IMR-90 (cell line): ENCODE measurements at regions not wholly inside any gene's neighbourhood (a gene's known extent, or its start where the extent isn't known, plus 50 kb on each side); places are given as distances from the start of the nearest gene placed in this dataset.

ENCODE experiments used
- ATAC-seq: fragments of 200-7000 bp; cut with Tn5 transposase; 2 replicates; pipeline ENCODE4 v1.9.1; 2020; ENCODE audit warnings: low read depth, mild to moderate bottlenecking, moderate library complexity
- BruUV-seq: library from RNA; stranded (reverse); fragments of 400-500 nt; replicated peaks from 2 replicates; lab custom pipeline; 2021; lab: Mats Ljungman, UMichigan
- CTCF ChIA-PET: fragments of 300-600 bp; formaldehyde crosslinking; extraction: SDS; loops from one replicate; lab custom pipeline; 2021; ENCODE audit warnings: antibody characterized with exemption; lab: Yijun Ruan, JAX
- POLR2A ChIA-PET: fragments of 300-600 bp; sonication (Branson Sonifier 250); formaldehyde crosslinking; loops from one replicate; lab custom pipeline; 2022; ENCODE audit warnings: antibody characterized with exemption; ENCODE audit not compliant: unreplicated experiment; lab: Charles Lee
- DNase-seq: peaks from one replicate; pipeline ENCODE4 v3.0.0; 2013
- H2AFZ ChIP-seq: replicated peaks from 2 replicates; pipeline ENCODE3; 2013; ENCODE audit warnings: low read length, mild to moderate bottlenecking; ENCODE audit not compliant: poor library complexity
- H2AK5ac ChIP-seq: 2 replicates; pipeline ENCODE4 v1.6.1; 2013; ENCODE audit warnings: low read depth, low read length, inconsistent platforms
- H2AK9ac ChIP-seq: replicated peaks from 2 replicates; pipeline ENCODE3; 2013; ENCODE audit warnings: mild to moderate bottlenecking, low read depth, low read length, moderate library complexity; ENCODE audit not compliant: poor library complexity
- H2BK120ac ChIP-seq: 2 replicates; pipeline ENCODE4 v1.6.1; 2013; ENCODE audit warnings: low read depth, low read length, inconsistent platforms
- H2BK15ac ChIP-seq: 3 replicates; pipeline ENCODE4 v1.6.1; 2013; ENCODE audit warnings: low read depth, low read length, inconsistent platforms
- H2BK20ac ChIP-seq: 2 replicates; pipeline ENCODE4 v1.6.1; 2013; ENCODE audit warnings: low read depth, mild to moderate bottlenecking, inconsistent platforms, low read length, moderate library complexity
- H2BK5ac ChIP-seq: 2 replicates; pipeline ENCODE4 v1.6.1; 2013; ENCODE audit warnings: mild to moderate bottlenecking, low read depth, low read length, inconsistent platforms; ENCODE audit not compliant: poor library complexity, severe bottlenecking
- H3K14ac ChIP-seq: replicated peaks from 2 replicates; pipeline ENCODE4 v1.6.1; 2013; ENCODE audit warnings: low read depth, low read length, inconsistent platforms
- H3K18ac ChIP-seq: 2 replicates; pipeline ENCODE4 v1.6.1; 2013; ENCODE audit warnings: low read depth, low read length, control low read depth
- H3K23ac ChIP-seq: 2 replicates; pipeline ENCODE4 v1.6.1; 2013; ENCODE audit warnings: low read depth, low read length, inconsistent platforms
- H3K27ac ChIP-seq: 2 replicates; pipeline ENCODE4 v1.5.1; 2013; ENCODE audit warnings: mild to moderate bottlenecking, control low read depth, low read length; ENCODE audit not compliant: insufficient read depth
- H3K27me3 ChIP-seq: 2 replicates; pipeline ENCODE4 v1.6.1; 2013; ENCODE audit warnings: low read length; ENCODE audit not compliant: control insufficient read depth, insufficient read depth
- H3K36me3 ChIP-seq: 2 replicates; pipeline ENCODE4 v1.6.1; 2013; ENCODE audit warnings: low read length, mixed read lengths; ENCODE audit not compliant: control insufficient read depth, insufficient read depth
- H3K4ac ChIP-seq: 2 replicates; pipeline ENCODE4 v1.6.1; 2013; ENCODE audit warnings: low read depth, low read length, inconsistent platforms
- H3K4me1 ChIP-seq: 2 replicates; pipeline ENCODE4 v1.6.1; 2013; ENCODE audit warnings: low read length, mixed read lengths; ENCODE audit not compliant: control insufficient read depth, insufficient read depth
- H3K4me2 ChIP-seq: 2 replicates; pipeline ENCODE4 v1.6.1; 2013; ENCODE audit warnings: low read depth, mild to moderate bottlenecking, control low read depth, low read length, moderate library complexity
- H3K4me3 ChIP-seq: 2 replicates; pipeline ENCODE4 v1.5.1; 2013; ENCODE audit warnings: low read depth, mild to moderate bottlenecking, control low read depth, low read length, moderate library complexity; ENCODE audit not compliant: insufficient read depth
- H3K56ac ChIP-seq: 2 replicates; pipeline ENCODE4 v1.6.1; 2013; ENCODE audit warnings: low read length, inconsistent platforms; ENCODE audit not compliant: insufficient read depth; ENCODE audit errors: extremely low read depth
- H3K79me1 ChIP-seq, 2 experiments: 2 replicates each; pipeline ENCODE4 v1.6.1; 2013; ENCODE audit warnings: low read length in 2 of 2, inconsistent platforms in 1 of 2, low read depth in 1 of 2
- H3K9ac ChIP-seq: 2 replicates; pipeline ENCODE4 v1.6.1; 2013; ENCODE audit warnings: low read depth, low read length, control low read depth
- H3K9me1 ChIP-seq: 2 replicates; pipeline ENCODE4 v1.6.1; 2013; ENCODE audit warnings: low read length, inconsistent platforms; ENCODE audit not compliant: insufficient read depth
- H3K9me3 ChIP-seq: 2 replicates; pipeline ENCODE4 v1.6.1; 2013; ENCODE audit warnings: low read length; ENCODE audit not compliant: control insufficient read depth, insufficient read depth
- H4K20me1 ChIP-seq: 2 replicates; pipeline ENCODE4 v1.6.1; 2013; ENCODE audit warnings: low read length, inconsistent platforms; ENCODE audit not compliant: insufficient read depth
- H4K5ac ChIP-seq: 2 replicates; pipeline ENCODE4 v1.6.1; 2013; ENCODE audit warnings: mild to moderate bottlenecking, low read depth, low read length, control low read depth
- H4K8ac ChIP-seq, 2 experiments: 2 replicates each; pipeline ENCODE4 v1.6.1; 2013; ENCODE audit warnings: low read depth in 2 of 2, low read length in 2 of 2, control low read depth in 1 of 2, inconsistent platforms in 1 of 2
- H4K91ac ChIP-seq: 2 replicates; pipeline ENCODE4 v1.6.1; 2013; ENCODE audit warnings: low read depth, low read length, inconsistent platforms; ENCODE audit not compliant: insufficient read depth
- CHD1 ChIP-seq: IDR thresholded peaks from 2 replicates; pipeline ENCODE4 v1.6.1; 2012; ENCODE audit warnings: low read depth, low read length, improper control_type of control experiment
- CTCF ChIP-seq: conservative IDR thresholded peaks from 2 replicates; pipeline ENCODE4 v1.5.1; 2012; ENCODE audit warnings: mild to moderate bottlenecking, low read depth, low read length, improper control_type of control experiment
- NFE2L2 ChIP-seq: fragments of 150-350 bp; IDR thresholded peaks from 2 replicates; pipeline ENCODE4 v1.6.1; 2016; ENCODE audit warnings: low read depth, mild to moderate bottlenecking, low read length
- POLR2A ChIP-seq: IDR thresholded peaks from 2 replicates; pipeline ENCODE4 v1.6.1; 2012; ENCODE audit warnings: mild to moderate bottlenecking, low read depth, low read length
- RAD21 ChIP-seq: IDR thresholded peaks from 2 replicates; pipeline ENCODE4 v1.6.1; 2012; ENCODE audit warnings: low read length, improper control_type of control experiment
- RFX5 ChIP-seq: IDR thresholded peaks from 2 replicates; pipeline ENCODE4 v1.8.0; 2012; ENCODE audit warnings: low read depth, mild to moderate bottlenecking, low read length, moderate library complexity
- WGBS, 2 experiments: methylation state at CpG; one replicate each; pipeline versions ENCODE4 v1.1.5 to v1.1.7; 2013; ENCODE audit warnings: missing lambda C conversion rate in 2 of 2; ENCODE audit not compliant: insufficient read length in 1 of 2; ENCODE audit errors: extremely low coverage in 2 of 2; 5-methylcytosine and 5-hydroxymethylcytosine counted together
- dilution Hi-C: fragments of 300-500 bp; cut with HindIII; formaldehyde crosslinking; loops from one replicate; pipeline ENCODE4 v1.14.3; 2018; ENCODE audit warnings: low sequenced_read_pairs; ENCODE audit not compliant: unreplicated experiment
- in situ Hi-C: fragments of 300-500 bp; cut with MboI; formaldehyde crosslinking; loops from 3 replicates; pipeline ENCODE4 v1.14.3; 2019; ENCODE audit warnings: low sequenced_read_pairs, inconsistent platforms, mixed read lengths
- intact Hi-C: fragments of 100-400 bp; cut with micrococcal nuclease; formaldehyde crosslinking; loops from 2 replicates; pipeline ENCODE4 v1.10.0; 2022
- TF ChIP-seq, protein P1 (sequence below): fragments of 150-350 bp; IDR thresholded peaks from 2 replicates; pipeline ENCODE4 v1.6.1; 2017; ENCODE audit warnings: mild to moderate bottlenecking, antibody characterized with exemption, low read length, low read depth

- Histone ChIP-seq H3K4ac (peak overlapping the region; percentile 76), H3K4me1 (peaks cover 22% of the 10 kb centered on the region), H3K27ac (no peak overlapping the region), H3K14ac (peak overlapping the region; percentile 59), H3K36me3 (no peaks in the 10 kb centered on the region), H3K4me2 (no peak overlapping the region), H3K9me1 (peaks cover 15% of the 10 kb centered on the region), H2BK20ac (peak overlapping the region; percentile 71), H3K79me1 (no peaks in the 10 kb centered on the region), H4K8ac (no peak overlapping the region; a peak in 1 of 4 replicates), H2BK15ac (peak overlapping the region; percentile 36; the same call in 1 of the 3 replicates), H3K23ac (no peak overlapping the region), H3K18ac (no peak overlapping the region), H3K4me3 (no peak overlapping the region), H4K5ac (no peak overlapping the region), H3K9ac (no peak overlapping the region), H2AFZ (peak overlapping the region; percentile 36), H2BK120ac (peak overlapping the region; percentile 98), H2BK5ac (no peak overlapping the region), H3K56ac (no peak overlapping the region), H4K20me1 (no peaks in the 10 kb centered on the region), H4K91ac (peak overlapping the region; percentile 43), H2AK5ac (peak overlapping the region; percentile 79), H2AK9ac (no peak overlapping the region), H3K9me3 (peaks cover 3% of the 10 kb centered on the region; the same call in 1 of the 2 replicates), H3K27me3 (no peaks in the 10 kb centered on the region)
- dilution Hi-C loops, result no loop called here
- WGBS, 2 experiments, result 72% methylated on average over 8 of the region's 13 CpGs; no CpG with 5 or more reads in 1 of the 2 experiments
- POLR2A ChIA-PET, result no interaction called here
- intact Hi-C loops, result no loop called here
- CTCF ChIA-PET, result no interaction called here
- DNase-seq (no peak), ATAC-seq (no peak)
- no TSS peak for BruUV-seq
- TF ChIP-seq NFE2L2 (no peak), CHD1 (no peak), CTCF (no peak), POLR2A (no peak), RAD21 (no peak), RFX5 (no peak)
- TF ChIP-seq, protein P1, sequence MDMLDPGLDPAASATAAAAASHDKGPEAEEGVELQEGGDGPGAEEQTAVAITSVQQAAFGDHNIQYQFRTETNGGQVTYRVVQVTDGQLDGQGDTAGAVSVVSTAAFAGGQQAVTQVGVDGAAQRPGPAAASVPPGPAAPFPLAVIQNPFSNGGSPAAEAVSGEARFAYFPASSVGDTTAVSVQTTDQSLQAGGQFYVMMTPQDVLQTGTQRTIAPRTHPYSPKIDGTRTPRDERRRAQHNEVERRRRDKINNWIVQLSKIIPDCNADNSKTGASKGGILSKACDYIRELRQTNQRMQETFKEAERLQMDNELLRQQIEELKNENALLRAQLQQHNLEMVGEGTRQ, result no peak
- in situ Hi-C loops, result no loop called here
These were observed 338.4 kb downstream of the MN1 start for GRCh38 chr22:27463121-27463660.
